Fibroblast of villous mesenchyme (primary cell): ENCODE measurements at regions not wholly inside any gene's neighbourhood (a gene's known extent, or its start where the extent isn't known, plus 50 kb on each side); places are given as distances from the start of the nearest gene placed in this dataset.

Source experiments
- DNase-seq: peaks from one replicate; pipeline ENCODE4 v3.0.0-alpha.2; 2010; ENCODE audit warnings: low read depth
- H3K4me3 ChIP-seq: 2 replicates; pipeline ENCODE4 v1.5.1; 2011; ENCODE audit warnings: low read depth, mild to moderate bottlenecking, low read length
- TF ChIP-seq, protein P1 (sequence below): IDR thresholded peaks from 2 replicates; pipeline ENCODE4 v1.5.1; 2012; ENCODE audit warnings: low read depth, mild to moderate bottlenecking, low read length; ENCODE audit not compliant: insufficient read depth

DNA sequence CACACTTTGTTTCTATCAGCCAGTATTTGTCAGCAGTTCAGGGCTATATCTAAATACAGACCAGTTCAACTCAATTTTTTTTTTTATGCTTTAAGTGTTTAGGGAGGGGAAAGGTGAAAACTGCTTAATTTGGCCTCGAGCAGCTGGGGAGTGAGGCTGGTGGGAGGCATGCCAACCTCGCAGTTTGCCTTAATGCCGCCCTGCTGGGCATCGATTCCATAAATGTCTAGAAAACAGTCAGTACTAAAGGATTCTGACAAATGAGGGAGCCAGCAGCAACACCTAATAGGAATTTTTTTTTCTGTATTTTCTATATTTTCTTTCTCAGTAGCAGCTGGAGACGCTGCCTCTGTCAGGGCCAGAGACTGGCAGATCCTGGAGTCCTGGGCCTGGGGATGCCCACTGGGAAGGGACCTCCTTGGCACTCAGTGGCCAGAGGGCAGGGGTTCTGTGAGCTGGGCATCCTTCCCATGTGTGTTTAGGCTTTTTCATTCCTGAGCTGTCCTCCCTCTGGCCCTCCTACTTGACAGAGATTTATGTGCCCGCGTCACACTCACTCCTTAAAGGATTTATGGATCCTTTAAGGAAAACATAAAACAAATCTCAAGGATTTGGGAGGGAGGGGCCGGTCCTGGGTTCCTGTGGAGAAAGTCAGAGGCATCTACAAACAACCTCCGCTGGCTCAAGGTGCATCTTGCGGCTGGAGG lies 117.8 kb downstream of the WNT5A start:
- DNase-seq, result peak; percentile 69
- H3K4me3 ChIP-seq, result no peak overlapping the region
- TF ChIP-seq, protein P1, sequence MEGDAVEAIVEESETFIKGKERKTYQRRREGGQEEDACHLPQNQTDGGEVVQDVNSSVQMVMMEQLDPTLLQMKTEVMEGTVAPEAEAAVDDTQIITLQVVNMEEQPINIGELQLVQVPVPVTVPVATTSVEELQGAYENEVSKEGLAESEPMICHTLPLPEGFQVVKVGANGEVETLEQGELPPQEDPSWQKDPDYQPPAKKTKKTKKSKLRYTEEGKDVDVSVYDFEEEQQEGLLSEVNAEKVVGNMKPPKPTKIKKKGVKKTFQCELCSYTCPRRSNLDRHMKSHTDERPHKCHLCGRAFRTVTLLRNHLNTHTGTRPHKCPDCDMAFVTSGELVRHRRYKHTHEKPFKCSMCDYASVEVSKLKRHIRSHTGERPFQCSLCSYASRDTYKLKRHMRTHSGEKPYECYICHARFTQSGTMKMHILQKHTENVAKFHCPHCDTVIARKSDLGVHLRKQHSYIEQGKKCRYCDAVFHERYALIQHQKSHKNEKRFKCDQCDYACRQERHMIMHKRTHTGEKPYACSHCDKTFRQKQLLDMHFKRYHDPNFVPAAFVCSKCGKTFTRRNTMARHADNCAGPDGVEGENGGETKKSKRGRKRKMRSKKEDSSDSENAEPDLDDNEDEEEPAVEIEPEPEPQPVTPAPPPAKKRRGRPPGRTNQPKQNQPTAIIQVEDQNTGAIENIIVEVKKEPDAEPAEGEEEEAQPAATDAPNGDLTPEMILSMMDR, result no peak

DNA sequence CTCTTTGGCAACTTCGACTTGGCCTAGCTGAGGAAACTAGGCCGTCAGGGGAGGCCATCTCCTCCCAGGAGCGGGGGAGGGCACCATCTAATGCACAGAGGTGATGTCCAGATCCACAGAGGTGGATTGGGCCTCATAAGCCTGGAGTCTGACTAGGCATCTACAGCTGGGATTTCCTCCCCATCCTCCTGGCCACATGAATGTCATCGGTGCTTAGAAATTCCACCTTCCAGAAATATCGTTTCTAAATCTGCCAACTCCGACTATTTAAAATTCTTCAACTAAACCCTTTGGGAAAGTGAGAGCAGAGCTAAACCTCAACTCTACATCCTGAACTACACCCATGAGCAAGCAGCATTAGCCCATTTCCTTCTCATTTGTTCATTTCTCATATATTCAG lies 118.7 kb downstream of the WNT5A start:
- DNase-seq, result no peak
- TF ChIP-seq, protein P1, result no peak
- no peak overlapping the region for H3K4me3 ChIP-seq

DNA sequence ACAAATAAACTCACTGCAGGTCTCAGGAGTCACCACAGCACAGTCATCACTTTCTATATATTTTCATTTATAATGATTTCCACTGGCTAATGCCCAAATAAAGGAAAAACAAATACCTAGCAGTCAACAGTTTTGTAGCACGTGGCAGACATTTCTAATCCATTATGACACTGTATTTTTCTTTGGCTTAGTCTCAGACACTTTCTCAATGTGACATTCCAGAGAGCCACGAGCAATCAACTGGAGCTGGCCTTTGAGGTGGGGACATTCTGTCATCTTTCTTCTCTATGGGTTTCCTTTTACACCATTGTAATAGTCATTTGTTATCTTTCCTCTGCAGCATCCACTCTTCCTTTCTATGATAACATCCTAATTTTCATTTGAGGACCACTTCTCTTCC lies 119.7 kb downstream of the WNT5A start:
- DNase-seq, result no peak

DNA sequence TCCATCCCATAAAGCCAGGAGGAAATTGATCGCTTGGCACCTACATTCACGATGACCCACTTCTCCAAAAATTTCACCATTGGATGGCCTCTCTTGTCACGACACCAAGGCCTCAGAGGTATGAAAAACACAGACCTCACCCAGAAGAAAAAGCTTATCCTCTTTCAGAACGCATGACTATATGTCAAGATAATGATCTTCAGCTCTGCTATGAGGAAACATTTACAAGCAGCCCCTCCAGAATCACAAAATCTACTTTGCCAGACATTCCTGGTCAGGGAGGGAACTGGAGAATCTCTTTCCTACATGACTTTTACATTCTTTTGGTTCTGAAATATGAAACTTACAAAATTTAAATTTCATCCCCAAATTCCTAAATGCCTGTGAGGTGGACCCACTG lies 122.7 kb downstream of the WNT5A start:
- TF ChIP-seq, protein P1, result no peak
- no peak overlapping the region for H3K4me3 ChIP-seq
- peak; percentile 62 for DNase-seq

More for the DNA sequence above, 119.7 kb downstream of the WNT5A start:
- TF ChIP-seq, protein P1, result no peak
- H3K4me3 ChIP-seq, result no peak overlapping the region

DNA sequence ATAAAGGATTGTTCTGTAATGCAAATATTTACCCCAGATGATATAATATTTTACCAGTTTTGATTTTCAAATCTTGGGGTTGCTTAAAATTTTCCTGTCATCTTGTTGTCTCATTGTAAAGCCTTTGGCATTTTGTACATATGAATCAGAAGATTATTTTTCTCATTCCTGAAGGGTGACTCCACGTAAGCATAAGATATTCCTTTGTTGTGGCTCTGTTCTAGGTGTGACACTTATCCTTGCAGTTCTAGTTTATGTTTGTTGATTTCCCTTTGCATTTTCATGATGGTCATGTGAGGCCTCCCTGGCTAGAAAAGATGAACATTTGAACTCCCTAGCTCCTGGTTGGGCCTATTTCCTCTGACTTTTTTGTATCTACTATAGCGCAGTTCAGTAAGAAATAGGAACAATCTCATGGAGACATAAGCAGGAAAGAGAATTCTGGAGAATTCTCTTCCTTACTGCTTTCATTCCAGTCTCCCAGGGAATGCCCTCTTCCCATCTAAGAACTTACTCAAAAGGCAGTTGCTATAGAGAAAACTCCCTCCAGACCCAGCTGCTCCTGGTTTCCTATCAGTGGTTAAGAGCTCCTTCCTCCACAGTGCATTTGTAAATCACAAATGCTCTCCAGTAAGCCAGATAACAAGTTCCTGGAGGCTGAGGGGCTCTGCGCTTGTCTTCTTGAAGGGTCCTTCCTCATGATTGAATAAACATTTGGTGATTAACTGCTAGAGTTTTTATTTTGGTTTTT lies 124.7 kb downstream of the WNT5A start:
- DNase-seq, result no peak
- no peak overlapping the region for H3K4me3 ChIP-seq
- TF ChIP-seq, protein P1, result no peak

DNA sequence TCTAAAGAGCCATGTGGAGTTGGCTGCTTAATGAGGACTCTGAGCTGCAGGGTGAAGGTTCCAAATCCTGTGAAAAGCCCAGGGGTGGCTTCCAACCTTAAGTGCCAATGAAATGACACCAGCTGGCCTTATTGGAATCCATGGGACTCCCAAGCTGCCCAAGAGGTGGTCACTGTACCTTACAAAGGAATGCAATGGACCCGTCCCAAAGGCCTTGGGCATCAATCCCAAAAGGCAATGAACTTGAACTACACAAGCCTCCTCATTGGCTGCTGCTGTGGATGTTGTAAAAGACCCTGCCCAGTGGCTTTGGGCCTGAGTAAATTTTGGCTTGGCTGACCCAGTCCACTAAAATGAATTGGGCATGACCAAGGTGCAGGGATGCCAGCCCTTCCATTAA lies 129.3 kb downstream of the WNT5A start:
- TF ChIP-seq, protein P1, result no peak
- DNase-seq, result no peak
- no peak overlapping the region for H3K4me3 ChIP-seq

DNA sequence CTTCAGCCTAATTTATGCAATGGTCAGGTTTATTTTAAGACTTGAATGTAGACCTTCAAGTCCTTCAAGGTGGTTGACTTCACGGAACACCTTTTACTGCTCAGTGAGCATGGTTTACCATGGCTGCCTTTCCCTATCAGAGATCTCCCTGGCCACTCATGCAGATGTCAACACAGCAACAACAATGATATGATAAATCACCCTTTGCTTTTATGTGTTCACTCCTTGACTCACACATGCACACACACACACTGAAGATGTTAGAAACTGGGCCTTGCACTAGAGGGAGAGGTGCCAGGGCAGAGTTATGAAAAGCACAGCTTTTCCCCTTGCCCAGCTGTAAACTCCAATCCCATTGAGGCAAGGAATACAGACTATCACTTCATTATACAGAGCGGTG lies 134.4 kb downstream of the WNT5A start:
- no peak overlapping the region for H3K4me3 ChIP-seq
- DNase-seq, result no peak

More for the DNA sequence above, 134.4 kb downstream of the WNT5A start:
- TF ChIP-seq, protein P1, result no peak
